GM21619 (cell line): ENCODE measurements at regions not wholly inside any gene's neighbourhood (a gene's known extent, or its start where the extent isn't known, plus 50 kb on each side); places are given as distances from the start of the nearest gene placed in this dataset.

Experiments
- ATAC-seq: cut with Tn5 transposase; IDR thresholded peaks from one replicate; pipeline ENCODE4 v1.9.1; 2021; ENCODE audit not compliant: unreplicated experiment

DNA sequence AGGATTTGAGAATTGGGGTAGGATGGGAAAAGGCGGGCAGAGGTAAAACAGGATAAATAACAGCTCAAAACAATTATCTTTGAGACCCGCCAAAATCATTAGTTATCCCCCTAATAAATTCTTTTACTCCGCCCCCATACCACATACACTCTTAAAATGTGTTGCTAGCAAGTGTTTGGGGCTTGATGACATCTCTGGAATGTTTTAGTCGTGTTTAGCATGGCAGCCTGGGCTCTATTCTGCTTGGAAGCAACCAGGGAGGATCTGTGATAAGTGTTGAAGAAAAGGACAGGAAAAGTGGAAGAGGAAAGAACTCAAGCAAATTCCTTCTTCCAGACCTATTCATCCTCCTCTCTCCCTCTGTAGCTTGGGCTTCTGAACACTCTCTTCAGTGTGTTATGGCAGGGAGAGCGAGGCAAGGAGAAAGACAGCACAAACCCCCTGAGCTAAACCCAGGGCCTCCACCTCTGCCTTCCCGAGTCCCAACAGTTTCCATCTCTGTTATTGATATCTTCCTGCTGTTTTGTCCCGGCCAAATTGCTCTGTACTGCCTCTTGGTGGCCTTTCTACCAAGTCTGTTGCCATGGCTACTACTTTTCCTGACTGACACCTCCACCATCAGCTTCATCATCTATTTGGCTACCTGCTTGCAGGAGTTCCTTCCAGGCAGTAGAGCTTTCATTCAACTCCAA, 135.8 kb downstream of the RPL22L1 start:
- ATAC-seq = no peak

DNA sequence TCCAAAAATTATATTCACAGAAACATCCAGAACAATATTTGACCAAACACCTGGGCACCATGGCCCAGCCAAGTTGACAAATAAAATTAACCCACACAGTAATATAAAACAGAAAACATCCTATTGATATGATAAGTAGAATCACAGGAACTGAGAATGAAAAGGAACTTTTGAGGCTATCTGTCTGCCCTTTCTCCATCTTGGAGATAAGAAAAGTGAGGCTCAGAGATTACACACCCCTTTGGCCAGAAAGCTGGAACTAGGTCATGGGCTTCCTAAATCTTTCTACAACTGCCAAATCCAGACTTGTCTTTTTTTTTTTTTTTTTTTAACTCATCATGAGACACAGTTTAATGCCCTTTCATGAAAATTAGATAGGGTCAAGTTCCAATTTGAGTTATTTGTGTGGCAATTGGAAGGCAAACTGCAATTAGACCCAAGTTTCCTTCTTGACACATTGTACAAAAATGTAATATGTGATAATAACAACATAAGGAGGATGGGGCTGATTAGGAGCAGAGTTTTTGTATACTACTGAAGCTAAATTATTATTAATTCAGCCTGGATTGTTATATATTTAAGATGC, 137.2 kb downstream of the RPL22L1 start:
- no peak for ATAC-seq

DNA sequence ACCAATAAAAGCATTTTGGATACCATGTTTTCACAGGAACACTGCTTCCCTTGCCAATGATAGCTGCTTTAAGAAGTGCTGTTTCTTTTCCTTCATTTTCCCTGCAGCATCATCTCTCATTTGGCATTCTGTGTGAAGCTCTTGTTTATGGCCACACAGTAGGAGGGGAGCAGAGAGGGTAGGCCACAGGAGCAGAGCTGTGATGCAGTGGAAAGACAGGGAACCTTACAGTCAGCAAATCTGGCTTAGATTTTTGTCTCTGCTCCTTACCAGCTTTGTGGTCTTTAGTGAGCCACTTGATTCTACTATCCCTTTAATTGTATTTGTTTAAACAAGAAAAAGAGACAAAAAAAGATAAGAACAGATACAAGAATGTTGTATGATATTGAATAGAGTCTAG, 138.7 kb downstream of the RPL22L1 start:
- no peak for ATAC-seq

DNA sequence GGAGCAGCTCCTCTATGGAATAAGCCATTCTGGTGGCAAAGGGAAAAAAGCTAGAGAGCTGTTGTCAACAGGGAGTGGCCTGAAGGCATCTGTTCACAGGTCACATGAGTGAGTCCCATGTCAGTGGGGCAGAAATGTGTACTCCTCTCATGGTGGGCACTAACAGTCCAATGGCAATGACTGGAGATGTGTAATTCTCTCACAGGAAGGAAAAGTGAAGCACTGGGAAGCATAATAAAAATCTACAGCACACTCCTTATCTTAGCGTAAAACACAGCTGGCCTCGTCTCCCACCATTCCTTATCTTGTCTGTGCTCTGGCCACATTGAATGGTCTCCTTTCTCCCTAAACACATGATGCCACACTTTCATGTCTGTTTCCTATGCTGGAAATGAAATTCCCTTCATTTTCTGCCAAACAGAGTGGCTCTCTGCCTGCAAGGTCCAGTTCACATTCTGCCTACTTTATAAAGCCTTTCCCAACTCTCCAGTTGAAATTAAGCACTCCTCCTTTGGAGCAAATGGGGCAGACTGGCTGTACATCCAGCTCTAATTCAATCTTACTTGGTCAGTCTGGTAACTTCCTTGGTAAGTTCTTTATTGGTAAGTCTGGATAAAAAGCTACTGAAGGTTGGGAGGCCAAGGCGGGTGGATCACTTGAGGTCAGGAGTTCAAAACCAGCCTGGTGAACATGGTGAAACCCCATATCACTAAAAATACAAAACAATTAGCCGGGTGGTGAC, 139.8 kb downstream of the RPL22L1 start:
- ATAC-seq = no peak

DNA sequence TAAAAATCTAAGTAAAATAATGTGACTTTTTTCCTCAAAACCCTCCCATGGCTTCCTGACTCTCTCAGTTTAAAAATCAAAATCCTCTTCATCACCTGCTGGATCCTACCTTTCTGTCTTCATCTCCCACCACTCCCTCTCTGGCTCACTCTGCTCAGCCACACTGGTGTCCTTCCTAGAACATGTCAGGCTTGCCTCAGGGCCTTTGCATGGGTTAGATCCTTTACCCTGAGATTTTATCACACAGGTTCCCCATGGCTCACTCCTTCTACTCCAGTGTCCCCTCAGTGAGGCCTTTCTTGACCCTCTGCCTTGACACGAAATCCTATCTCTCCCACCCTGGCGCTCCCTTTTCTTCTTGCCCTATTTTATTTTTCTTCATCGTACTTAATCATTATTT, 141.8 kb downstream of the RPL22L1 start:
- ATAC-seq = no peak

DNA sequence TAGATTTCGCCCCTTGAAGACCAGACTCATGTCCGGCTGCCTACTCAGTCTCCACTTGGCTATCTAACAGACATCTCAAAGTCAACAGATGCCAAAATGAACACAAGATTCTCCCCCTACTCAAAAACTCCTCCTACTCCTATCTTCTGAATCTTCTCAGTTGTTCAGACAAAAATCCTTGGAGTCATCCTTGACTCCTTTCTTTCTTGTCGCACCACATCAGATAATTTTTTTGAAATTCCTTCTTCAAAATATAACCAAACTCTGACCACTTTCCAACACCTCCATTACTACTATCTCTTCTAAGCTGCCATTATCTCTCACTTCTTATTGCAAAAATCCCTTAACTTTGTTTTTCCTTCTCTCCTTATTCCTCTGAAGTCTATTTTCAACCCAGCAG, 141.9 kb upstream of the SLC7A14 start:
- ATAC-seq = no peak

DNA sequence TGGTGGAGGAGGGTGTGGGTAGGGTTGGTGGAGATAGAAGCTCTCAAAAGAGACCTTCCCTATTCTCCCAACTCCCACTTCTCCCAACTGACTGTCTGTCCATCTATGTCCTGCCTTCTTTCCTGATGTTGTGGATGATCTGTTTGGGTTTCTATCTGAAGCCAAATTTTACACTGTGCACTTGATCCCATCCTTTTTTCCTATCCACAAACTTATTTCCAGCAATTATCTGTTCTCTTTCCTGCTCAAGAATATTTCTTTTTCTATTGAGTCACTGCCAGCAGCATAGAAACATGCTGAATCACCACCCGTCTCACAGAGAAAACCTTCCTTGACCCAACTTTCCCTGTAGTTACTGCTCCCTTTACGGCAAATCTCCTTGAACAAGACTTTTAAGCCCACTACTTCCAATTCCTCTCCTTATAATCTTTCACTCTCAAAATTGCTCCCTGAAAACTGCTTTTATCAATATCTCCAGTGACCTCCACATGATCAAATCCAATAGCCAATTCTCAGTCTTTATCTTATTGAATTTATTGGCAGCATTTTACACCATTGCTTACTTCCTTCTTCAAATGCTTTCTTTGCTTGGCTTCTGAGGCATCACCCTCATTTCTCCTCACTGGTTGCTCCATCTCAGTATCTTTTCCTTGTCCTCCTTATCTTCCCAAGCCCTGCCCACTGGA, 141.2 kb upstream of the SLC7A14 start:
- no peak for ATAC-seq

DNA sequence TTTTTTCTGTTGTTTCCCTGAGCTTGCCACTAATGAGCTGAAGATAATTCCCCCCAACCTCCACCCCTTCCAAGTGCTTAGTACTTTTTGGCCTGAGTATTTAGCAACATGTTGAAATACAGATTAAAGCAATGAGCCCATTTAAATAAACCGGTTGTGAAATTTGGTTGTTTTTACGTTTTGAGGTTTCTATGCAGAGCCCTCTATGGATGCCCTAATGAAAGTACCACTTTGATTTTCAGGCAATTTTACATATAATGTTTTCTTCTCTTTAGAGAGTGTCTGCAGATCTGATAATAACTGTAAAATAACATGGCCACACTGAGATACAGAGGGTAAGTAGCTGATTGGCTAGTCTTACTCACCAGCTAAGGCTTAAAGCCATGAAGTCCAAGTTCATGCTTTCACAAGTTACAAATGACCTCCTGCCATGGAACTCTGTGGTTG, 139.4 kb upstream of the SLC7A14 start:
- no peak for ATAC-seq

DNA sequence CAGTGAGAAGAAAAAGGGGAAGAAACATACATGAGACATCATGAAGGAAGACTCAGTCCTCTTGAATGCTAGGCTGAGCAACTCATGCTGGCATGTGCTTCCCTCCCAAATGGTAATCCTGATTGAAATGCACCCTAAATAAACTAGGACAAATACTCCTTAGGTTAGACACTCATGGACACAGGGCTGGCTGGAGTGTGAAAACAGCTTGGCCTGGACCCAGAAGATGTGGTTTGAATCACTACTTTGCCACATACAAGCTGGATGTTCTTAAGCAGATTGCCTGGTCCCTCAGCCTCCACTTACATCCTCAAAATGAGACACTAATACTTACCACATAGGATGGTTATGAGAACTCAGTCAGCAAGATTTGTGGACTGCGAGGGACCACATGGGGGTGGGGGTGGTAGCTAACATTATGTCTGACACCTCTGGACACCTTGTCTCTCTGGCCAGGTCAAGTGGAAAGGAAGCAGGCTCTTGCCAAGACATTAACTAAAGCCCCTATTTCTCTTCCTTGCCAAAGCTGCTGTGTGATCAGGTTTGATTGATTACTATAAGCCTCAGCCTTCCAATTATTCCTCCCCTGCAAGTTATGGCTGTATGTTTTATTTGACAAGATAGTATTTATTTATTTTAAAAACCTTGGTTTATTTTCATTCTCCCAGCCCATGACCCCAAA, 138.9 kb upstream of the SLC7A14 start:
- no peak for ATAC-seq

DNA sequence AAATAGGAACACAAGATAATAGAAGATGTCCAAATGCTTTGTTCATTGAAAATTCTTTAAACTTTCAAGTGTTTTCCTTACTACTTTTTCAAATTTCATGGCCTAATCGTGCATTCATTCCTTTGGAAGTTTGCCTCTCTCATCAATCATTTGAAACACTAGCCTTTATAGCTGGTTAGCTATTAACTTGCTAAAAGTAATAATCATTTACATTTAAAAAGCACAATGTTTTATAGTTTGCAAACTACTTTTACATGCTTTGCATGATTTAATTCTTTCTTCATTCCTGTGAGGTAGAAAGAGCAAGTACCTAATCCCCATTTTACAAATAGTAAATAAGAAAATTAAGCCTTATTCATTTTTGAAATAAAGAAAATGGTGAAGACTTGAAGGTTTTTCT, 137.4 kb upstream of the SLC7A14 start:
- no peak for ATAC-seq

DNA sequence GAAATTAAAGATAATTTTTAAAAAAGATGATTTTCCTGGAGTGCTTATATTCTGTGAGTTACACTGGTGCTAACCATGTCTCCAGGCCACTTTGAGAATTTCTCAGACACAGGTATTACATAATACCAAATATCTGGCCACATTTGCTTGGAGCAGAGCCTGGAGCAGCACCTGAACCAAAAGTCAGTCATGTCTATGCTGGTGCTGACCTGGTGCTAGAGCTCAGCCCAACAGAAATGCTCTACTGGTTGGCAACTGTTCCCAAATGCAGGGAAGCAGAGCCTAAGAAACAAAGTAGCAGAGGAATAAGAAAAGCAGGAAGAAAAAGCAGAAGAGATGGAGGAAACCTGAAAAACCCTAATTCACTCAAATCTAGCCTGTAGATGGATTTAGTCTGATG, 135.7 kb upstream of the SLC7A14 start:
- ATAC-seq = no peak

DNA sequence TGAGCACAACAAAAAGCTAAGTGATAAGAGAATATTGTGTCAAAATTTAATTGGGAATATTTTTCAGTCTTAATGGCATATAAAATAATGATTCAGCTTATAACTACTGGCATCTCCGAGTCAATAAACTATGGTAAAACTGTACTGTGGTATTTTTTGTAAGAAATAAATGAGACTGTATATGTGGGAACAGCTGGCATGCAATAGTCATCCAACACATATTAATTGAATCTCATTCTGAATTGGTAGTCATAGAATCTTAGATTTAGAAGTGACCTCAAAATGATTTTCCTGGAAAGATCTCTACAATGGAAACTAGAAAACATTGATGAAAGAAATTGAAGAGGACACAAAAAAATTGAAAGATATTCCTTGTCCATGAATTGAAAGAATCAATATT, 133.4 kb upstream of the SLC7A14 start:
- ATAC-seq = no peak

DNA sequence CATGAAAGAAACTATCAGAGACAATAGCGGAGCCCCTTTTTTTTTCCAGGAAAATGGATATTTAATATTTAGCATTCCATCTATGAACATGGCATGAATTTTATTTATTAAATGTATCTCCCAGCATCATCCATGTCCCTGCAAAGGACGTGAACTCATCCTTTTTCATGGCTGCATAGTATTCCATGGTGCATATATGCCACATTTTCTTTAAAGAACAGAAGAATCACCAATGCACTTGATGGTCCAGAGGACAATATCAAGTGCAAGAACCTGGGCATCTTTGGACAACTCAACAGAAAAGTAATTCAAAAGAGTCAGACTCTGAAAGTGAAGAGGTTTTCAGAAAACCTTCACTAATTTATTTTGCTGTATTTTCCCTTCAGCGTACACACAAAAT, 133.0 kb upstream of the SLC7A14 start:
- ATAC-seq = no peak

DNA sequence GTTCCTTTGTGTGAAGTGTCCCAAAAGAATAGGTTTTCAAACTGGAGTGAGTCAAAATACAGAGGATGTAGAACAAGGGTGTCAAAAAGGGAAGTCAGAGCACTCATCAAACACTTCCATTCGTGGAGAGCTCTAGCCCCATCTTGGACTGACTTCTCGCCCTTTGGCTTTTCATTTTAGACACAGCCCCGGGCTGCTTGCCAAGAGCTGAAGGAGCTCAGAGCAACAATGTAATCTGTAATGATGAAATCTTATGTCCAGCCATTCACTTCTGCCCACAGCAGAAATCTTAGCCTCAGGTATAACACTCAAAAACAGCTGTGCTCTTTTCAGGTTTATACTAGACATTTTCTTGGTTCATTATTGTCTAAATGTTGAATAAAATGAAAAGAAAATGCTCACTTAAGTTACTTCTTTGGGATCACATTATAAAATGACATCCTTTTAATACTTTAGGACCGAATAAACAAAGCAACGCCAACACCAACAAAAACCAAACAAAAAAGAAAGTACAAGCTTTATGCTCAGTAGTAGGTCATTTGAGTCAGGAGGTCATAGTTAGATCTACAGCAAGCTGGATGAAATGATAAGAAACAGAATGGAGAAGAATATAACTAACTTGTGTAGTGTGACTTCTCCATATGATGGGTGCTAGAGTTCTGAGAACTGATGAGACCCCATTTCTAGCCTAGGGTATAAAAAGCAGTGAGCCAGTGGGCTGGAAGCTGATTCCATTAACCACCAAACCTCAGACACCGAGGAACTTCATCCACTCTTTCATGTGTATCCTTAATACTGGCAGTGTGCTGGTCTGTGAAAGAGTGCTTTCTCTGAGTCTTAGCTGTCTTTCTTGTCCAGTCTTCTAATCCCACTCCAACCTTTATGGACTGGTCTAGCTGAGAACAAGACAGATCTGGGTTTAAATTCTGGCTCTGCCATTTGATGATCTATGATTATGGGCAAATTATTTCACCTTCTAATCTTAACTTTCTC, 131.8 kb upstream of the SLC7A14 start:
- no peak for ATAC-seq

DNA sequence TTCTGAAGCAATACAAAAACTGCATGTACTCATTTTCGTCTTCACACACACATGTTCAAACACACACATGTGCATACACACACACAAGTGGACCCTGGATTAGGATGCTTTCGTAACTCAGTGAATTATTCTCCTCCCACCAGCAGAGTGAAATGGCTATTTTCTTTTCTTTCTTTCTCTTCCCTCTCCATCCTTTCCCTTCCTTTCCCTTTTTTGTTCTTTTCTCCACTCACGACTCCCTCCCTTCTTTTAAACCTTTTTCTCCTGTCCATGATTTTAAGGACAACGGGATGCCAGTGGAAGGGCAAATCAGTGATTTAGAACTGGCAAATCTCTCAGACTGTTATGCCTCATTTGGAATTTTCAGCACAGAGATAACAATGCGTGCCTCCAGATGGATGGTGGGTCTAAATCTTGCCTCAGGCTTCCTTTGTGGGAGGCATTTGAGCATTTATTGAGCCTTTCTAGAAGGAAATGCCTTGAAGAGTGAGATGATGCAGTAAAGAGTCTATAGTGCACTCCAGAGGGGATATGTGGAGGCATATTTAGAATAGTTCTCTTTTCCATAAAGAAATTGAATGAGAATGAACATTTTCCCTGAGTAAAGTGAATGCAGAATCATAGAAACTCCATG, 130.4 kb upstream of the SLC7A14 start:
- no peak for ATAC-seq

DNA sequence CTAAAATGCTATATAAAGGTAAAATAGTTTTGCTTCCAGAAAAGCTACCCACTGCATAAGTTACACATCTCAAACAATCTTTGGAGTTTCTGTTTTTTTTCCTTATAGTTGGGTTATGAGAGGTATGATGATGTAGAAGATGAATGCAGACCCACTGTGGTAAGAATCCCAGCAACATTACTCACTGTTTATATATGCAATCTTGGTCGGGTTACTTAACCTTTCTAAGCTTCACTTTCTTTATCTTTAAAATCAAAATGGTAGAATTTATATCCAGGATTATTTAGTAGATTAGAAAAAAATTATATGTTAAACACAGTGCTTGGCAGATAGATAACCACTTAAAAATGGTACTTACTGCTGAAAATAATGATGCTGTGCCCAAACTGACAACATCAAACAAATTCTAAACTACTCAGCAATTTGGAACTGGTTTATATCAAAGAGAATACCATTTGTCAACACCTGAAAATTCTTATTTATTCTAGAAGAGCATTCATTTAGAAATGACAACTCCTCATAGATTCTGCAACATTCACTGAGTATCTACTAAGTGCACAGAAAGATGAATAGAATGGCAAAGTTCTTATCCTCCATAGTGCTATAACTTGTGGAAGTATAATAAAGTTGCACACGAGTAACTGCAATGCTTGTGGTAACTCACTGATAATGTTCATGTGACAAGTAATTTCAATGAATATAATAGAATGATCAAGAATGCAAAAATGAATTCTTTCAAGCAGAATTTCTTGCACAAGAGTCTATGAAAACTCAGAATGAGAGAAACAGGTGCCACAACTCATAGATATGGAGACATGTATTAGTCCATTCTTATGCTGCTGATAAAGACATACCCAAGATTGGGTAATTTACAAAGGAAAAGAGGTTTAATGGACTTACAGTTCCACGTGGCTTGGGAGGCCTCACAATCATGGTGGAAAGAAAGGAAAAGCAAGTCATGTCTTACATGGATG, 129.0 kb upstream of the SLC7A14 start:
- ATAC-seq = no peak

DNA sequence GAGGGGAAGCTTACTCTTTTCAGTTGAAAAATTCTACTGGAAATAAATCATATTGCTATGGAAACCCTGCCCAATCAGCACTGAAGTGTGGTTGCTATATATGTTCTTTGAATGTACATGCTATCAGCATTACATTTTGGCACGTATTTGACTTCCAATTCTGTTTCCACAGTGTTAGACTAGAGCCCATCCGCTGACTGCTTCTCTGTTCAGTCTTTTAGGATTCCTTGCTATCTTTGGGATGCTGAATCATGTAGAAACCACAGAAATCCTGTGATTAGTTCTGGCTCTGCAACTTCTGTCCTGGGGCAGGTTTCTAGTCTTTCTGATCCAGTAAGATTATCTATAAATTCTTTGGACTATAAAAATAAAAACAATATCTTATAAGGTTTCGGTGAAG, 128.2 kb upstream of the SLC7A14 start:
- no peak for ATAC-seq

DNA sequence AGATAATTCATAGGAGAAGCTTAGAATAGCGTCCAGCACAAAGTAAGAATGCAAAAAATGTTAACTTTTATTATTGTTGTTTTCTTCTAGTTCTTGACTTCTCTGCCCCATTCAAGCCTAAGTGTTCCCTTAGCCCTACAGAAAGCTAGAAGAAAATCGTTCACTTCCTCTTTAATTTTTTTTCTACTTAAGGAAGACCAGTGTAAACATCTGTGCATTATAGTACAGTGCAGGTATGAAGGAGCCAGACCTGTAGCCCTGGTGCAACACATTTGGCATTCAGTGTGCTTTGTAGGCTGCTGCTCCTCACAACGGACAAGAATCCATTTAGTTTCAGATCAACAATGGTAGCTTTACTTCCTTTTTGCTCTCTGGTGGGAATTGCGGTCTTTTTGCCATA, 127.8 kb upstream of the SLC7A14 start:
- no peak for ATAC-seq
